ENCODE measurements at regions not wholly inside any gene's neighbourhood (a gene's known extent, or its start where the extent isn't known, plus 50 kb on each side); places are given as distances from the start of the nearest gene placed in this dataset.

DNA sequence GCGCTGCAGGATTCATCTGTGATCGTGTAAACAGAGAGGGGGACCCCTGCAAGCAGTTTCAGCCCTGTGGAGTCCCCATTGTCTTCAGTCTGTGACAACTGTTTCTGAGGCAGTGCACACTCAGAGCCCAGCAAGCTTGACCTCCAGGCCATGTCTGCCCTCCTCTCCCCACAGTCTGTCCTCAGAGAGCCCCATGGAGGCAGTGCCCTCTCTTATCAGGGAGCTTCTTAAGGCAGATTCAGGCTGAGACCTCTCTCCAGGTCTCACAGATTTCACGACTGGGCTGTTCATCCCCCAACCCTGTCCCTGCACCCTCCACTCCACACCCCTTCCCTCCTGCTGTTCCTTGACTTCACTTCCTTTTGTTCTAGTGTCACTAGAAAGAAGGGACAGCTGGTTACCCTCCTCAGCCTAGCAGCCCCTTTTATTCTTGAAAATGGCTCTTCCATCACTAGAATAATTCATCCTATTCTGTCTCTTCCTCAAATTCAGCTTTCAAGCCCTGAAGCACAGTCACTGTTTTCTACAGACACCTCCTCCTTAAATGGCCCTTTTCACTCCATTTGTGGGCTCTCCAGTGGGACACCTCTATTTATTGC lies 218.4 kb downstream of the MED10 start:
- H3K9ac ChIP-seq (ENCODE audit: low read length) = no peak overlapping the region
- no peak for TF ChIP-seq EZH2 (IDR thresholded peaks at IDR 0.05; ENCODE audit: borderline replicate concordance, low read length)
- TF ChIP-seq, protein P1, sequence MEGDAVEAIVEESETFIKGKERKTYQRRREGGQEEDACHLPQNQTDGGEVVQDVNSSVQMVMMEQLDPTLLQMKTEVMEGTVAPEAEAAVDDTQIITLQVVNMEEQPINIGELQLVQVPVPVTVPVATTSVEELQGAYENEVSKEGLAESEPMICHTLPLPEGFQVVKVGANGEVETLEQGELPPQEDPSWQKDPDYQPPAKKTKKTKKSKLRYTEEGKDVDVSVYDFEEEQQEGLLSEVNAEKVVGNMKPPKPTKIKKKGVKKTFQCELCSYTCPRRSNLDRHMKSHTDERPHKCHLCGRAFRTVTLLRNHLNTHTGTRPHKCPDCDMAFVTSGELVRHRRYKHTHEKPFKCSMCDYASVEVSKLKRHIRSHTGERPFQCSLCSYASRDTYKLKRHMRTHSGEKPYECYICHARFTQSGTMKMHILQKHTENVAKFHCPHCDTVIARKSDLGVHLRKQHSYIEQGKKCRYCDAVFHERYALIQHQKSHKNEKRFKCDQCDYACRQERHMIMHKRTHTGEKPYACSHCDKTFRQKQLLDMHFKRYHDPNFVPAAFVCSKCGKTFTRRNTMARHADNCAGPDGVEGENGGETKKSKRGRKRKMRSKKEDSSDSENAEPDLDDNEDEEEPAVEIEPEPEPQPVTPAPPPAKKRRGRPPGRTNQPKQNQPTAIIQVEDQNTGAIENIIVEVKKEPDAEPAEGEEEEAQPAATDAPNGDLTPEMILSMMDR (IDR thresholded peaks at IDR 0.05; ENCODE audit: low read length) = no peak
- no peak overlapping the region for H3K27ac ChIP-seq (ENCODE audit: low read depth, low read length, poor library complexity, severe bottlenecking)
- H3F3A ChIP-seq (ENCODE audit: insufficient read depth, low read length) = no peaks in the 10 kb centered on the region
- H3K9me3 ChIP-seq (ENCODE audit: low read length) = no peaks in the 10 kb centered on the region
- no peaks in the 10 kb centered on the region for H4K20me1 ChIP-seq (ENCODE audit: insufficient read depth, low read length)
- no peaks in the 10 kb centered on the region for H3K9me2 ChIP-seq (ENCODE audit: low read depth, low read length)
- no peaks in the 10 kb centered on the region for H3K79me2 ChIP-seq (ENCODE audit: insufficient read depth, low read length)
- H3K4me1 ChIP-seq (ENCODE audit: insufficient read depth, low read length, severe bottlenecking) = no peaks in the 10 kb centered on the region
- no peak overlapping the region for H2AFZ ChIP-seq (ENCODE audit: low read length)
- no peak overlapping the region for H3K4me2 ChIP-seq (ENCODE audit: low read length)
- no peaks in the 10 kb centered on the region for H3K36me3 ChIP-seq (ENCODE audit: insufficient read depth, low read length)
- H3K27me3 ChIP-seq (ENCODE audit: insufficient read depth, low read length) = no peaks in the 10 kb centered on the region
- no peak overlapping the region for H3K4me3 ChIP-seq (ENCODE audit: low read depth, low read length, poor library complexity, severe bottlenecking)

DNA sequence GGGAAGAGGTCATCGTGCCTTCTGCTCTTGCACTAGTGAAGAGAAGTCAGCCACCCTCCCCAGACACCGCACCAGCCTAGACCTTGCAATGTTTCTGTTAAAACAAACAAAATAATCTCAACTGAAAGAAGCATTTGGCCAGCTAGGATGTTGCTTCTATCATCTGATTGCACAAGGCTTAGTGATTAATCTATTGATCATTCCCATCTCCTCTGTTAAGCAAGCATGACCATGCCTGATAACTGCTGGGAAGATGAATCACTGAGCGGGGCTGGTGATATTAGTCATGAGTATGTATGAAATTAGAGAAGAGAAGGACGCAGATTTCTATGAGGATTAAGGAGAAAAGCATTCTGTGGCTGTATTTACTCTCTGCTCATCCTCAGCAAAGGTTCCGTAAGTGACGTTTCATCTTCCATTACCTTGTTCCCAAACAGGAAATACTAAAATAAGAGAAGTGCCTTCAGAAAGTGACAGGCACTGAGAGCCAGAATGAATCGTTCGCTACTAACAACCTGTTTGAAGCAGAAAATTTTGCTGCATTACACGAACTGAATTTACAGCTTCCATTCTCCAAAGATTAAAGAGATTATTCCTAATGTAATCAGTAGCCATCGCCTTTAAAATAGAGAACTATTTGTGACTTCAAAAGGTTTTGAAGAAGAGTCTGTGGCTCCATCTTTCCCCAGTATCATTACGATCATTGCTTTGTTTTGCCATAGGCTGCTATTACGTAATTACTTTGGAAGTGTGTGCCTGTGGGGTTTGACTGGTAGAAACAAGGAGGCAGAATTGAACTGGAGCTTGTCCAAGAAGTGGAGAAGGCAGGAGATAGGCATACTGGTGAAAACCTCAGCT lies 219.1 kb downstream of the MED10 start:
- H3K9ac ChIP-seq (ENCODE audit: low read length) = no peak overlapping the region
- H4K20me1 ChIP-seq (ENCODE audit: insufficient read depth, low read length) = no peaks in the 10 kb centered on the region
- H3K9me3 ChIP-seq (ENCODE audit: low read length) = no peaks in the 10 kb centered on the region
- no peaks in the 10 kb centered on the region for H3K79me2 ChIP-seq (ENCODE audit: insufficient read depth, low read length)
- TF ChIP-seq EZH2 (IDR thresholded peaks at IDR 0.05; ENCODE audit: borderline replicate concordance, low read length) = no peak
- TF ChIP-seq, protein P1 (IDR thresholded peaks at IDR 0.05; ENCODE audit: low read length) = no peak
- H3K27me3 ChIP-seq (ENCODE audit: insufficient read depth, low read length) = no peaks in the 10 kb centered on the region
- no peaks in the 10 kb centered on the region for H3K4me1 ChIP-seq (ENCODE audit: insufficient read depth, low read length, severe bottlenecking)
- no peak overlapping the region for H3K4me2 ChIP-seq (ENCODE audit: low read length)
- no peak overlapping the region for H2AFZ ChIP-seq (ENCODE audit: low read length)
- no peak overlapping the region for H3K4me3 ChIP-seq (ENCODE audit: low read depth, low read length, poor library complexity, severe bottlenecking)
- H3F3A ChIP-seq (ENCODE audit: insufficient read depth, low read length) = no peaks in the 10 kb centered on the region
- H3K27ac ChIP-seq (ENCODE audit: low read depth, low read length, poor library complexity, severe bottlenecking) = no peak overlapping the region
- H3K36me3 ChIP-seq (ENCODE audit: insufficient read depth, low read length) = no peaks in the 10 kb centered on the region
- H3K9me2 ChIP-seq (ENCODE audit: low read depth, low read length) = no peaks in the 10 kb centered on the region

DNA sequence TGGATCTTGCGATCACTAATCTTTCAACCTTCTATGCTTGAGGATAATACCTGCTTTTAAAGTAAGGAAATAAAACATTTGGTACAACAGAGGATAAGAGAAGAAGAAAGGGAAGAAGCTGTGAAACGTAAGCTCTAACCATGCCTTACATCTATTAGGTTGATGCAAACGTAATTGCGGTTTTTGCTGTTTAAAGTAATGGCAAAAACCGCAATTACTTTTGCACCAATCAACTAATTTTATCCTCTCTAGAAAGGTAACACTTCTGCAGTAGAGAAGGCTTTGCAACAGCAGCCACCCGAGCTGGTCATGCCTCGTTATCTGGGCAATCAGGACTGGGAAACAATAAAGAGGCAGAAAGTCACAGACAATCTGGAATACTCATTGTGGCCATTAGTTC lies 224.1 kb downstream of the MED10 start:
- H3F3A ChIP-seq (ENCODE audit: insufficient read depth, low read length) = no peaks in the 10 kb centered on the region
- TF ChIP-seq EZH2 (IDR thresholded peaks at IDR 0.05; ENCODE audit: borderline replicate concordance, low read length) = no peak
- TF ChIP-seq, protein P1 (IDR thresholded peaks at IDR 0.05; ENCODE audit: low read length) = no peak
- H3K4me2 ChIP-seq (ENCODE audit: low read length) = no peak overlapping the region
- no peaks in the 10 kb centered on the region for H4K20me1 ChIP-seq (ENCODE audit: insufficient read depth, low read length)
- no peak overlapping the region for H3K27ac ChIP-seq (ENCODE audit: low read depth, low read length, poor library complexity, severe bottlenecking)
- no peaks in the 10 kb centered on the region for H3K9me2 ChIP-seq (ENCODE audit: low read depth, low read length)
- no peak overlapping the region for H3K9ac ChIP-seq (ENCODE audit: low read length)
- H3K79me2 ChIP-seq (ENCODE audit: insufficient read depth, low read length) = no peaks in the 10 kb centered on the region
- no peaks in the 10 kb centered on the region for H3K4me1 ChIP-seq (ENCODE audit: insufficient read depth, low read length, severe bottlenecking)
- no peaks in the 10 kb centered on the region for H3K27me3 ChIP-seq (ENCODE audit: insufficient read depth, low read length)
- no peaks in the 10 kb centered on the region for H3K36me3 ChIP-seq (ENCODE audit: insufficient read depth, low read length)
- H2AFZ ChIP-seq (ENCODE audit: low read length) = no peak overlapping the region
- no peak overlapping the region for H3K4me3 ChIP-seq (ENCODE audit: low read depth, low read length, poor library complexity, severe bottlenecking)
- no peaks in the 10 kb centered on the region for H3K9me3 ChIP-seq (ENCODE audit: low read length)
